ENCODE measurements at regions not wholly inside any gene's neighbourhood (a gene's known extent, or its start where the extent isn't known, plus 50 kb on each side); places are given as distances from the start of the nearest gene placed in this dataset.

DNA sequence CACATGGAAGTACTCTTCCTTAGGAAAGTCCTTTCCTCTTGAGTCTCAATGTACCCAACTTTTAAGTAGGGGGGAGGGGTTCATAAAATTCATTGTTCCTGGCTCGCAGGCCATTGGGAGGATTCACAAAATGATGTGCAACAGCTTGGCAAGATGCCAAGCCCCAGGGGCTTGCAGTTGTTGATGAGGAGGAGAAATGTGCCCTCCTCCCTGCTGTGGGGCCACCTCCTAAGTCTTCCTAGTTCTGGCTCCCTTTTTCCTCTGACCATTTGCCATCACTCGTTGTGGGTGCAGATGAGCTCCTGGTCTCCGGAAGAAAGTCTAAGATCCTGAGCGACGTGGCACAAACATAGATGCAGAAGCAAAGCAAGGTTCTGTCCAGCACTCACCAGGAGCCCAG lies 435.4 kb downstream of the EIPR1 start:
- Histone ChIP-seq H3K9me3 (no peaks in the 10 kb centered on the region), H3K4me3 (ENCODE audit: low read depth, low read length) (no peak overlapping the region), H3K27me3 (replicated peaks; ENCODE audit: control insufficient read depth, insufficient read depth, low read length) (no peaks in the 10 kb centered on the region), H3K4me1 (no peaks in the 10 kb centered on the region), H3K36me3 (ENCODE audit: control insufficient read depth, insufficient read depth, low read length) (no peaks in the 10 kb centered on the region)
- intact Hi-C loops (cut with micrococcal nuclease; ENCODE audit: unreplicated experiment) = no loop called here
- peaks cover 6% of the 10 kb centered on the region for H3K36me3 Mint-ChIP-seq (ENCODE audit: insufficient read depth, unreplicated experiment)
- peaks cover 9% of the 10 kb centered on the region for H3K9me3 Mint-ChIP-seq (ENCODE audit: unreplicated experiment)
- DNase-seq = no peak
- ChIA-PET POLR2A (no interaction called here), CTCF (no interaction called here)
- H3K27ac Mint-ChIP-seq (ENCODE audit: unreplicated experiment) = no peak overlapping the region
- no peaks in the 10 kb centered on the region for H3K4me1 Mint-ChIP-seq (ENCODE audit: low read depth, unreplicated experiment)
- no TSS peak for BruUV-seq (replicated peaks)
- H3K4me3 Mint-ChIP-seq (ENCODE audit: unreplicated experiment) = no peak overlapping the region
- H3K27me3 Mint-ChIP-seq (ENCODE audit: insufficient read depth, unreplicated experiment) = peaks cover 3% of the 10 kb centered on the region
- TF ChIP-seq, protein P1, sequence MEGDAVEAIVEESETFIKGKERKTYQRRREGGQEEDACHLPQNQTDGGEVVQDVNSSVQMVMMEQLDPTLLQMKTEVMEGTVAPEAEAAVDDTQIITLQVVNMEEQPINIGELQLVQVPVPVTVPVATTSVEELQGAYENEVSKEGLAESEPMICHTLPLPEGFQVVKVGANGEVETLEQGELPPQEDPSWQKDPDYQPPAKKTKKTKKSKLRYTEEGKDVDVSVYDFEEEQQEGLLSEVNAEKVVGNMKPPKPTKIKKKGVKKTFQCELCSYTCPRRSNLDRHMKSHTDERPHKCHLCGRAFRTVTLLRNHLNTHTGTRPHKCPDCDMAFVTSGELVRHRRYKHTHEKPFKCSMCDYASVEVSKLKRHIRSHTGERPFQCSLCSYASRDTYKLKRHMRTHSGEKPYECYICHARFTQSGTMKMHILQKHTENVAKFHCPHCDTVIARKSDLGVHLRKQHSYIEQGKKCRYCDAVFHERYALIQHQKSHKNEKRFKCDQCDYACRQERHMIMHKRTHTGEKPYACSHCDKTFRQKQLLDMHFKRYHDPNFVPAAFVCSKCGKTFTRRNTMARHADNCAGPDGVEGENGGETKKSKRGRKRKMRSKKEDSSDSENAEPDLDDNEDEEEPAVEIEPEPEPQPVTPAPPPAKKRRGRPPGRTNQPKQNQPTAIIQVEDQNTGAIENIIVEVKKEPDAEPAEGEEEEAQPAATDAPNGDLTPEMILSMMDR (IDR thresholded peaks at IDR 0.05; ENCODE audit: insufficient read depth in 1 of 2, low read depth in 1 of 2, low read length in 1 of 2, severe bottlenecking in 1 of 2, unreplicated experiment in 1 of 2) = no peak

DNA sequence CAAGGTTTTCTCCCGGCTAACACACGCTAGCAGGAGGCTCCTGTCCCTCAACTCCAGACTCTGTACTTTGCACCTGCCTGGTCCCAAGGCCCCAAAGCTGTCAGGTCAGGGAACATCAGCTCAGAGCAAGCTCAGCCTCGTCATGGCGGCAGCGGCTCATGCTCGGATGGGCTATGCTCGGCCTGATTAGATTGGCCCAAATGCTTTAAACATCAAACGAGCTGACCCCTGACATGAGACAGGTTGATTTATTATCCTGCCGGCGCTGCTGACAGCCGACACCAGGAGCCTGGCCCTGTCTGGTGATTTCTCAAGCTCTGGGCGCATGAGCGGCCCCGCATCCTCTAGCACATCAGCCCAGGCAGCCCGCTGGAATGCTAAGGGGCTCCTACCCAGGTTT lies 436.4 kb downstream of the EIPR1 start:
- Mint-ChIP-seq H3K27ac (ENCODE audit: unreplicated experiment) (no peak overlapping the region), H3K4me1 (ENCODE audit: low read depth, unreplicated experiment) (no peaks in the 10 kb centered on the region), H3K4me3 (ENCODE audit: unreplicated experiment) (no peak overlapping the region), H3K9me3 (ENCODE audit: unreplicated experiment) (peaks cover 9% of the 10 kb centered on the region), H3K27me3 (ENCODE audit: insufficient read depth, unreplicated experiment) (peaks cover 3% of the 10 kb centered on the region), H3K36me3 (ENCODE audit: insufficient read depth, unreplicated experiment) (peaks cover 10% of the 10 kb centered on the region)
- ChIA-PET CTCF (no interaction called here), POLR2A (no interaction called here)
- BruUV-seq (replicated peaks) = no TSS peak
- Histone ChIP-seq H3K4me1 (no peaks in the 10 kb centered on the region), H3K9me3 (no peaks in the 10 kb centered on the region), H3K4me3 (ENCODE audit: low read depth, low read length) (no peak overlapping the region), H3K27me3 (replicated peaks; ENCODE audit: control insufficient read depth, insufficient read depth, low read length) (no peaks in the 10 kb centered on the region), H3K36me3 (ENCODE audit: control insufficient read depth, insufficient read depth, low read length) (no peaks in the 10 kb centered on the region)
- intact Hi-C loops (cut with micrococcal nuclease; ENCODE audit: unreplicated experiment) = no loop called here
- peak in 1 of 2 experiments; percentile 48 for DNase-seq
- TF ChIP-seq, protein P1 (IDR thresholded peaks at IDR 0.05; ENCODE audit: insufficient read depth in 1 of 2, low read depth in 1 of 2, low read length in 1 of 2, severe bottlenecking in 1 of 2, unreplicated experiment in 1 of 2) = no peak

DNA sequence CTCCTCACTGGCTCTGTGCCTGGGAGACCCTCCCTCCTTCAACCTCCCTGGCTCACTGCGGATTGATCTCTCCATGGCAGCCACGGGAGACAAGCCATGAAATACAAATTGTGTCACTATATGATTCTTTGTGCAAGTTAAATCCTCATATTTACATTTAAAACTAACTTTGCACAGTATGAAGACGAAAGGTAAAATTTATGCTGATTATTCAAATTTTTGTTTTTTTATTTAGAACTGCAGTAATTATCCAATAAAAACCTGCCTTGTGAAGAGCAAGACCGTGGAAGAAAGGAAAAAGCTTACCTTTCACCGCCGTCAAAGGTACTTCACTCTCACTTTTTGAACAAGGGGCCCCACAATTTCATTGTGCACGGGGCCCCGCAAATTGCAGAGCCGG lies 436.9 kb downstream of the EIPR1 start:
- no TSS peak for BruUV-seq (replicated peaks)
- ChIA-PET POLR2A (no interaction called here), CTCF (no interaction called here)
- H3K4me3 Mint-ChIP-seq (ENCODE audit: unreplicated experiment) = no peak overlapping the region
- intact Hi-C loops (cut with micrococcal nuclease; ENCODE audit: unreplicated experiment) = no loop called here
- H3K9me3 ChIP-seq = no peaks in the 10 kb centered on the region
- TF ChIP-seq, protein P1 (IDR thresholded peaks at IDR 0.05; ENCODE audit: insufficient read depth in 1 of 2, low read depth in 1 of 2, low read length in 1 of 2, severe bottlenecking in 1 of 2, unreplicated experiment in 1 of 2) = no peak
- no peak for DNase-seq
- H3K27ac Mint-ChIP-seq (ENCODE audit: unreplicated experiment) = no peak overlapping the region
- no peak overlapping the region for H3K4me3 ChIP-seq (ENCODE audit: low read depth, low read length)
- H3K27me3 Mint-ChIP-seq (ENCODE audit: insufficient read depth, unreplicated experiment) = peaks cover 3% of the 10 kb centered on the region
- H3K4me1 ChIP-seq = no peaks in the 10 kb centered on the region
- no peaks in the 10 kb centered on the region for H3K27me3 ChIP-seq (replicated peaks; ENCODE audit: control insufficient read depth, insufficient read depth, low read length)
- H3K4me1 Mint-ChIP-seq (ENCODE audit: low read depth, unreplicated experiment) = no peaks in the 10 kb centered on the region
- H3K9me3 Mint-ChIP-seq (ENCODE audit: unreplicated experiment) = peaks cover 9% of the 10 kb centered on the region
- H3K36me3 ChIP-seq (ENCODE audit: control insufficient read depth, insufficient read depth, low read length) = no peaks in the 10 kb centered on the region
- peaks cover 10% of the 10 kb centered on the region for H3K36me3 Mint-ChIP-seq (ENCODE audit: insufficient read depth, unreplicated experiment)

Measured in Caco-2 (cell line).